PC-9 (cell line): ENCODE measurements at regions not wholly inside any gene's neighbourhood (a gene's known extent, or its start where the extent isn't known, plus 50 kb on each side); places are given as distances from the start of the nearest gene placed in this dataset.
"Not testable (repeated sequence)": the region's sequence is repeated elsewhere in the genome, so short reads cannot be mapped to it uniquely, and the experiment has no call there.

ENCODE experiments used
- BruUV-seq: library from RNA; stranded (reverse); fragments of 400-500 nt; replicated peaks from 2 replicates; lab custom pipeline; 2021; lab: Mats Ljungman, UMichigan
- CTCF ChIA-PET: fragments of 300-600 bp; sonication (Branson Sonifier 250); formaldehyde crosslinking; loops from one replicate; lab custom pipeline; 2022; ENCODE audit warnings: antibody characterized with exemption; lab: Charles Lee
- POLR2A ChIA-PET: fragments of 300-600 bp; sonication (Branson Sonifier 250); formaldehyde crosslinking; loops from one replicate; lab custom pipeline; 2022; ENCODE audit warnings: antibody characterized with exemption; ENCODE audit not compliant: unreplicated experiment; lab: Charles Lee
- DNase-seq, 2 experiments: peaks; one replicate each; pipeline versions ENCODE4 v3.0.0 to v3.0.0-alpha.2; 2015 to 2022; ENCODE audit warnings: mixed read lengths in 1 of 2
- H2AFZ ChIP-seq: fragments of 200-600 bp; sonication (generic); 2 replicates; pipeline ENCODE4 v1.8.1; 2017; ENCODE audit warnings: antibody characterized with exemption
- H3F3A ChIP-seq: fragments of 200-600 bp; sonication (generic); 2 replicates; pipeline ENCODE4 v1.8.1; 2017; ENCODE audit warnings: antibody characterized with exemption, mild to moderate bottlenecking, low read depth; ENCODE audit not compliant: insufficient read depth
- H3K27ac ChIP-seq: fragments of 200-600 bp; sonication (generic); 2 replicates; pipeline ENCODE4 v1.6.1; 2016; ENCODE audit warnings: mixed run types
- H3K27me3 ChIP-seq: fragments of 200-600 bp; sonication (generic); 2 replicates; pipeline ENCODE4 v1.6.1; 2016; ENCODE audit warnings: low read depth, mixed run types; ENCODE audit not compliant: insufficient read depth
- H3K36me3 ChIP-seq: fragments of 200-600 bp; sonication (generic); 2 replicates; pipeline ENCODE4 v1.6.1; 2016; ENCODE audit warnings: low read depth, mixed run types
- H3K4me1 ChIP-seq: fragments of 200-600 bp; sonication (generic); replicated peaks from 2 replicates; pipeline ENCODE4 v1.6.1; 2016; ENCODE audit warnings: mixed run types; ENCODE audit not compliant: insufficient read depth
- H3K4me2 ChIP-seq: fragments of 200-600 bp; sonication (generic); 2 replicates; pipeline ENCODE4 v1.6.1; 2017; ENCODE audit warnings: mixed run types
- H3K4me3 ChIP-seq: fragments of 200-600 bp; sonication (generic); 2 replicates; pipeline ENCODE4 v1.6.1; 2016; ENCODE audit warnings: mixed run types
- H3K79me2 ChIP-seq: fragments of 200-600 bp; sonication (generic); 2 replicates; pipeline ENCODE4 v1.6.1; 2017; ENCODE audit warnings: low read depth, mixed run types
- H3K9me2 ChIP-seq: fragments of 200-600 bp; sonication (generic); 2 replicates; pipeline ENCODE4 v1.8.1; 2017; ENCODE audit warnings: mild to moderate bottlenecking; ENCODE audit not compliant: insufficient read depth
- H3K9me3 ChIP-seq: fragments of 200-600 bp; sonication (generic); 2 replicates; pipeline ENCODE4 v1.8.1; 2016; ENCODE audit warnings: low read depth; ENCODE audit not compliant: insufficient read depth
- H4K20me1 ChIP-seq: fragments of 200-600 bp; sonication (generic); 2 replicates; pipeline ENCODE4 v1.8.1; 2017; ENCODE audit not compliant: insufficient read depth
- EZH2 ChIP-seq: fragments of 200-600 bp; sonication (generic); IDR thresholded peaks from 2 replicates; pipeline ENCODE4 v1.8.0; 2017; ENCODE audit warnings: antibody characterized with exemption, low read depth
- intact Hi-C: fragments of 100-400 bp; cut with micrococcal nuclease; formaldehyde crosslinking; loops from one replicate; pipeline ENCODE4 v1.10.0; 2022; ENCODE audit not compliant: unreplicated experiment
- TF ChIP-seq, protein P1 (sequence below): fragments of 200-600 bp; sonication (generic); conservative IDR thresholded peaks from 2 replicates; pipeline ENCODE4 v1.6.1; 2017; ENCODE audit warnings: mixed run types, antibody characterized with exemption, mild to moderate bottlenecking, moderate library complexity

DNA sequence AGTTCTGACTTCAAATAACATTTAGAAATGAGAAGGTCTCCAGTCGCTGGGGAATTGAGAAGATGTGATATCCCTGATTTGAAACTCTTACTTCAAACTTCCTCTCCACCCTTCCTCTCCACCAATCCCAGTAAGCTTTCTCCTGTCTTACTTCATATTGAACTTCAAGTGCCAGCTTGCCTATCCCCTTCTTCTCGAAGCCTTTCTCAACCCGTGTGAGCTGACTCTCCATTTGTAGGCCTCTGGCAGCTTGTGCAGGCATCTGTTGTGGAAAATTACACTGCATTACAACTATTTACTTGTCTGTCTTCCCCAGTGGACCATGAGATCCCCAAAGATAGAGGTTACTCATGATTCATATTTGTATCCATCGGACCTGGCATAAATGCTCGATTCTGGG is 280.8 kb upstream of the CDH5 start:
- BruUV-seq, result no TSS peak
- ChIA-PET POLR2A (no interaction called here), CTCF (no interaction called here)
- DNase-seq, result no peak
- intact Hi-C loops, result no loop called here
- no peak overlapping the region for H3K4me3 ChIP-seq
- H3K9me2 ChIP-seq, result no peaks in the 10 kb centered on the region
- H3K36me3 ChIP-seq, result no peaks in the 10 kb centered on the region
- 0 out of 2 replicates have a peak, but pooled peaks cover 4% of the 10 kb centered on the region for H3K4me1 ChIP-seq
- no peaks in the 10 kb centered on the region; the same call in 1 of the 2 replicates for H3F3A ChIP-seq
- H2AFZ ChIP-seq, result no peak overlapping the region
- no peak for TF ChIP-seq EZH2
- TF ChIP-seq, protein P1, sequence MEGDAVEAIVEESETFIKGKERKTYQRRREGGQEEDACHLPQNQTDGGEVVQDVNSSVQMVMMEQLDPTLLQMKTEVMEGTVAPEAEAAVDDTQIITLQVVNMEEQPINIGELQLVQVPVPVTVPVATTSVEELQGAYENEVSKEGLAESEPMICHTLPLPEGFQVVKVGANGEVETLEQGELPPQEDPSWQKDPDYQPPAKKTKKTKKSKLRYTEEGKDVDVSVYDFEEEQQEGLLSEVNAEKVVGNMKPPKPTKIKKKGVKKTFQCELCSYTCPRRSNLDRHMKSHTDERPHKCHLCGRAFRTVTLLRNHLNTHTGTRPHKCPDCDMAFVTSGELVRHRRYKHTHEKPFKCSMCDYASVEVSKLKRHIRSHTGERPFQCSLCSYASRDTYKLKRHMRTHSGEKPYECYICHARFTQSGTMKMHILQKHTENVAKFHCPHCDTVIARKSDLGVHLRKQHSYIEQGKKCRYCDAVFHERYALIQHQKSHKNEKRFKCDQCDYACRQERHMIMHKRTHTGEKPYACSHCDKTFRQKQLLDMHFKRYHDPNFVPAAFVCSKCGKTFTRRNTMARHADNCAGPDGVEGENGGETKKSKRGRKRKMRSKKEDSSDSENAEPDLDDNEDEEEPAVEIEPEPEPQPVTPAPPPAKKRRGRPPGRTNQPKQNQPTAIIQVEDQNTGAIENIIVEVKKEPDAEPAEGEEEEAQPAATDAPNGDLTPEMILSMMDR, result no peak
- no peak overlapping the region for H3K27ac ChIP-seq
- H4K20me1 ChIP-seq, result no peaks in the 10 kb centered on the region
- H3K27me3 ChIP-seq, result peaks cover 13% of the 10 kb centered on the region; the same call in 1 of the 2 replicates
- no peaks in the 10 kb centered on the region for H3K79me2 ChIP-seq
- no peaks in the 10 kb centered on the region for H3K9me3 ChIP-seq
- H3K4me2 ChIP-seq, result no peak overlapping the region

DNA sequence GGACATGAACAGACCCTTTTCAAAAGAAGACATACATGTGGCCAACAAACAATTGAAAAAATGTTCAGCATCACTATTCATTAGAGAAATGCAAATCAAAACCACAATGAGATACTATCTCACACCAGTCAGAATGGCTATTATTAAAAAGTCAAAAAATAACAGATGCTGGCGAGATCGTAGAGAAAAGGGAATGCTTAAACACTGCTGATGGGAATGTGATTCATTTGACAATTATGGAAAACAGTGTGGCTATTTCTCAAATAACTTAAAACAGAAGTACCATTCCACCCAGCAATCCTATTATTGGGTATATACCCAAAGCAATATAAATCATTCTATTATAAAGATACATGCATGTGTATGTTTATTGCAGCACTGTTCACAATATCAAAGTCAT is 281.8 kb upstream of the CDH5 start:
- intact Hi-C loops, H3K27me3 ChIP-seq, POLR2A ChIA-PET, H3K79me2 ChIP-seq, H4K20me1 ChIP-seq, DNase-seq, H2AFZ ChIP-seq, CTCF ChIA-PET, BruUV-seq, H3F3A ChIP-seq, H3K4me2 ChIP-seq, H3K4me3 ChIP-seq, H3K4me1 ChIP-seq, H3K9me2 ChIP-seq, H3K27ac ChIP-seq, H3K36me3 ChIP-seq, H3K9me3 ChIP-seq: not testable (repeated sequence)

DNA sequence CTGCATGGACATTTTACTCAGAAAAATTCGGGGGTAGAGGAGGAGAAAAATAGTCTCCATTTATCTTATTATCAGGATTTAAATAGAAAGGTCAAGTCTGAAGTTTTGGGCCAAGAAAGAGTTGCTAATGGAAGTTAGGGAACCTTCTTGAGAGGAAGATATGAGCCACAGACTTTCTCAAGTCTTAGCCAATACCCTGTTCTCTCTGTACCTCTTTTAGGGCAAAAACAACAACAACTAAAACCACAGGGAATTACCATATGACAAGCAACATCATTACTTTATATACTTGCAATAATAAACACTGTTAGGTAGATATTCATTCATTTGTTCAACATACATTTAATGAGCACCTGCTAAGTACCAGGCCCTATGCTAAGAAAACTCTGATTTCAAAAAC is 282.2 kb upstream of the CDH5 start:
- CTCF ChIA-PET, result no interaction called here
- POLR2A ChIA-PET, result no interaction called here
- Histone ChIP-seq H3K4me3 (no peak overlapping the region), H3K9me2 (no peaks in the 10 kb centered on the region), H3K4me2 (no peak overlapping the region), H3K36me3 (no peaks in the 10 kb centered on the region), H4K20me1 (no peaks in the 10 kb centered on the region), H3K4me1 (0 out of 2 replicates have a peak, but pooled peaks cover 4% of the 10 kb centered on the region), H3K9me3 (no peaks in the 10 kb centered on the region), H2AFZ (no peak overlapping the region), H3K27ac (no peak overlapping the region), H3K79me2 (no peaks in the 10 kb centered on the region), H3K27me3 (0 out of 2 replicates have a peak, but pooled peaks cover 4% of the 10 kb centered on the region), H3F3A (no peaks in the 10 kb centered on the region; the same call in 1 of the 2 replicates)
- no TSS peak for BruUV-seq
- intact Hi-C loops, result no loop called here
- TF ChIP-seq, protein P1, result no peak
- no peak for TF ChIP-seq EZH2
- no peak for DNase-seq

DNA sequence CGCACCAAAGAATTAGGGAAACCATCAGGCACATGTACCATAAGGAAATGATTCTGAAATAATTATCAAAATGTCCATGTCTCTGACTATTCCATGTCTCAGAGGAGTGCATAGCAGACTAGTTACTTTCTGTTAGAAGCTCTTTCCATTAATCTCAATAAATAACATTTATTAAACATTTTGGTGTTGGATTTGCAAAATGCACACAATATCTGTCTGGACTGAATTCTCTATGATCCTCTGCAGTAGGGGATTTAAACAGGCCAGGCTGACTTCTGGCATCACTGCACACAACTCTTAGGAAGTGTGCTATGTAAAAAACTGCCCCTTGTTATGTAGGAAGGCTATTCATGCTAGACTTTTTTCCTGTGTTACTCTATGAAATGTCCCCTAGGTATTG is 283.3 kb upstream of the CDH5 start:
- no peak overlapping the region for H3K4me2 ChIP-seq
- 0 out of 2 replicates have a peak, but pooled peaks cover 2% of the 10 kb centered on the region for H3K27me3 ChIP-seq
- 0 out of 2 replicates have a peak, but pooled peaks cover 4% of the 10 kb centered on the region for H3K4me1 ChIP-seq
- TF ChIP-seq EZH2, result no peak
- TF ChIP-seq, protein P1, result no peak
- no peak overlapping the region for H3K27ac ChIP-seq
- intact Hi-C loops, result no loop called here
- ChIA-PET CTCF (no interaction called here), POLR2A (no interaction called here)
- H3K79me2 ChIP-seq, result no peaks in the 10 kb centered on the region
- no peaks in the 10 kb centered on the region for H3K36me3 ChIP-seq
- no TSS peak for BruUV-seq
- no peaks in the 10 kb centered on the region for H3K9me3 ChIP-seq
- no peak overlapping the region for H2AFZ ChIP-seq
- H4K20me1 ChIP-seq, result no peaks in the 10 kb centered on the region
- no peak for DNase-seq
- no peaks in the 10 kb centered on the region; the same call in 1 of the 2 replicates for H3F3A ChIP-seq
- H3K9me2 ChIP-seq, result no peaks in the 10 kb centered on the region
- no peak overlapping the region for H3K4me3 ChIP-seq
